ENCODE measurements at regions not wholly inside any gene's neighbourhood (a gene's known extent, or its start where the extent isn't known, plus 50 kb on each side); places are given as distances from the start of the nearest gene placed in this dataset.

DNA sequence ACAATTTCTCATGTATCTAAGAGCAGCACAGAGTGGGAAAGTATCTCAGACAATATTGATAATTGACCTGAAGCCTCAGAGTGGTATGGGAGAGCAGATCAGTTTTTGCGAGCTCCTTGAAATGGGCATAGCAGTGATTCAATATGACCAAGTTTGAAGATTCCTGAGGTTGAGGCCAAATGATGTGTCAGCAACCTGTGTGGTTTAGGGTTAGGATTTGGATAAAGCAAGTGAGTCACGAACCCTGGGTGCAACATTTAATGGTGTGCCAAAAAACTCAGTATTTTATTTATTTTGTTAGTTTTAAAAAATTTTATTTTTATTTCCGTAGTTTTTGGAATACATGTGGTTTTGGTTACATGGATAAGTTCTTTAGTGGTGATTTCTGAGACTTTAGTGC lies 92.5 kb upstream of the C21orf91 start:
- DNase-seq: no peak
- ATAC-seq (ENCODE audit: low FRiP score in 2 of 2): no peak
- Histone ChIP-seq H3K36me3 (no peaks in the 10 kb centered on the region), H3K4me3 (no peak overlapping the region), H3K27ac (no peak overlapping the region), H3K27me3 (no peaks in the 10 kb centered on the region), H3K9me3 (no peaks in the 10 kb centered on the region), H3K4me1 (no peaks in the 10 kb centered on the region)
- 83 to 96% methylated on average over 3 of the region's 3 CpGs for WGBS, 2 donors
- TF ChIP-seq POLR2AphosphoS5 (IDR thresholded peaks at IDR 0.05) (no peak), POLR2A (IDR thresholded peaks at IDR 0.05) (no peak), EP300 (IDR thresholded peaks at IDR 0.05) (no peak)
- TF ChIP-seq, protein P1, sequence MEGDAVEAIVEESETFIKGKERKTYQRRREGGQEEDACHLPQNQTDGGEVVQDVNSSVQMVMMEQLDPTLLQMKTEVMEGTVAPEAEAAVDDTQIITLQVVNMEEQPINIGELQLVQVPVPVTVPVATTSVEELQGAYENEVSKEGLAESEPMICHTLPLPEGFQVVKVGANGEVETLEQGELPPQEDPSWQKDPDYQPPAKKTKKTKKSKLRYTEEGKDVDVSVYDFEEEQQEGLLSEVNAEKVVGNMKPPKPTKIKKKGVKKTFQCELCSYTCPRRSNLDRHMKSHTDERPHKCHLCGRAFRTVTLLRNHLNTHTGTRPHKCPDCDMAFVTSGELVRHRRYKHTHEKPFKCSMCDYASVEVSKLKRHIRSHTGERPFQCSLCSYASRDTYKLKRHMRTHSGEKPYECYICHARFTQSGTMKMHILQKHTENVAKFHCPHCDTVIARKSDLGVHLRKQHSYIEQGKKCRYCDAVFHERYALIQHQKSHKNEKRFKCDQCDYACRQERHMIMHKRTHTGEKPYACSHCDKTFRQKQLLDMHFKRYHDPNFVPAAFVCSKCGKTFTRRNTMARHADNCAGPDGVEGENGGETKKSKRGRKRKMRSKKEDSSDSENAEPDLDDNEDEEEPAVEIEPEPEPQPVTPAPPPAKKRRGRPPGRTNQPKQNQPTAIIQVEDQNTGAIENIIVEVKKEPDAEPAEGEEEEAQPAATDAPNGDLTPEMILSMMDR (IDR thresholded peaks at IDR 0.05): no peak

DNA sequence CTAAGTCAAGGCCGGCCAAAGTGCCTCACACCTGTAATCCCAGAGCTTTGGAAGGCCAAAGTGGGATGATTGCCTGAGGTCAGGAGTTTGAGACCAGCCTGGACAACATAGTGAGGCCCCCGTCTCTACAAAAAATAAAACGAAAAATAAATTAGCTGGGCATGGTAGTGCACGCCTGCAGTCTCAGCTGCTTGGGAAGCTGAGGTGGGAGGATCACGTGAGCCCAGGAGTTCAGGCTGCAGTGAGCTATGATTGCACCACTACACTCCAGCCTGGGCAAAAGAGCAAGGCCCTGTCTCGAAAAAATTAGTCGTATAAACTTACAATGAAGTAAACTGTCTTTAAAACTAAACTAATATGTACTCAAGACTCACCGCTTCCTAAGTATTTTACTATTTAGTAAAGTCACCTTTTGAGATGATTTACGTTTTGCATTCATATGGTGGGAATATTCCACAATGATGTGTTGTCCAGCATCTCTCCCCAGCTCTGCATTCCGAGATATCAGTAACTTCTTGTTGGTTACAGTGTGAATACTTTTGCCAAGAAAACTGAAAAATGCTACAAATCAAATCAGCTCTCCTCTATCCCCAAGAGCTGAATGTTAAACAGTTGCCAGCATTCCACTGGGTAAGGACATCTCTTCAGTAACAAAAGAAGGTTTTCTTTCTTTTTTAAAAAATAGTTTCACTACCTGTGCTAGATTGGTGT lies 84.9 kb upstream of the C21orf91 start:
- Histone ChIP-seq H3K27me3 (no peaks in the 10 kb centered on the region), H3K4me3 (no peak overlapping the region), H3K9me3 (no peaks in the 10 kb centered on the region), H3K36me3 (no peaks in the 10 kb centered on the region), H3K4me1 (peaks cover 0 to 11% (median 2%) of the 10 kb centered on the region in 4 donors), H3K27ac (no peak overlapping the region)
- DNase-seq (no peak), ATAC-seq (ENCODE audit: low FRiP score in 2 of 2) (no peak)
- WGBS, 2 donors: 83 to 84% methylated on average over 10 of the region's 10 CpGs
- TF ChIP-seq, protein P1 (IDR thresholded peaks at IDR 0.05): no peak
- TF ChIP-seq POLR2A (IDR thresholded peaks at IDR 0.05) (no peak), EP300 (IDR thresholded peaks at IDR 0.05) (no peak), POLR2AphosphoS5 (IDR thresholded peaks at IDR 0.05) (no peak)

DNA sequence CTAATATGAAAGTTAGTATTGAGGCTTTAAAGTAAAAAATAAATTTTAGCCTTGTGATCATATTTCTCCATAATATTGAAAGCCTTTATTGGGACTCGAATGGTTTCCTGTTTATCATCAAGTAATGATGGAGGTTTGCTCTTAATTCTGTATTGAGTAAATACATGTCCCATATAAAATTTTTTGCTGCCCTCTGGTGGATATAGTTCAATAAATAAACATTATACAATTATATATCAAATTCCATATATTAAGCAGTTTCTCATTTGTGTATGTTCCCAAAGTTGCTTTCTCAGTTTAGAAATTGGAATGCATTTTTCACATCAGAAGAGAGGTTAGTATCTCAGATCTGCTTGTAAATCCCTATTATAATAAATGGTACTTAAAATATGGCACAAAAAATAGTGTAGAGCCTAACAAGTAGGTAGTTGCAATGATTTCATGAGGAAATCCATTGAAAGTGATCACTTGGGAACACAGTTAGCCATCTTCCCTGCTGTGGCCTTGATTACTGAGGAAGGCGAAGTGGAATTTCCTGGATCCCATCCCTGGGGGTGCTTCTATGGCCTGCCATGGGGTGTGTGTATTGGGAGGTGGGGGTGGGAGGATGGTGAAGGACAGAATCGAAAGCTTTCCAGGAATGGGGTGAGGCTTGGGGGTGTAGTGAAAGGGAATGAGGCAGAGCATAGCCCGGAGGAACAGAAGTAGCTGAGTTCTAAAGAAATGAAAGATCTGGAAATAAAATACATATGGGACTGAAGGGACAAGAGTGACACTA lies 84.1 kb upstream of the C21orf91 start:
- ATAC-seq (ENCODE audit: low FRiP score in 2 of 2) (no peak), DNase-seq (no peak)
- no peak for TF ChIP-seq EP300 (IDR thresholded peaks at IDR 0.05)
- TF ChIP-seq, protein P1 (IDR thresholded peaks at IDR 0.05): peak in 2 of 6 experiments; percentile 31 to 35
- Histone ChIP-seq H3K4me1 (peaks cover 0 to 11% (median 2%) of the 10 kb centered on the region in 4 donors), H3K36me3 (no peaks in the 10 kb centered on the region), H3K4me3 (no peak overlapping the region), H3K27me3 (no peaks in the 10 kb centered on the region), H3K27ac (no peak overlapping the region), H3K9me3 (no peaks in the 10 kb centered on the region)
- WGBS, 2 donors: 58 to 59% methylated on average over 4 of the region's 4 CpGs

DNA sequence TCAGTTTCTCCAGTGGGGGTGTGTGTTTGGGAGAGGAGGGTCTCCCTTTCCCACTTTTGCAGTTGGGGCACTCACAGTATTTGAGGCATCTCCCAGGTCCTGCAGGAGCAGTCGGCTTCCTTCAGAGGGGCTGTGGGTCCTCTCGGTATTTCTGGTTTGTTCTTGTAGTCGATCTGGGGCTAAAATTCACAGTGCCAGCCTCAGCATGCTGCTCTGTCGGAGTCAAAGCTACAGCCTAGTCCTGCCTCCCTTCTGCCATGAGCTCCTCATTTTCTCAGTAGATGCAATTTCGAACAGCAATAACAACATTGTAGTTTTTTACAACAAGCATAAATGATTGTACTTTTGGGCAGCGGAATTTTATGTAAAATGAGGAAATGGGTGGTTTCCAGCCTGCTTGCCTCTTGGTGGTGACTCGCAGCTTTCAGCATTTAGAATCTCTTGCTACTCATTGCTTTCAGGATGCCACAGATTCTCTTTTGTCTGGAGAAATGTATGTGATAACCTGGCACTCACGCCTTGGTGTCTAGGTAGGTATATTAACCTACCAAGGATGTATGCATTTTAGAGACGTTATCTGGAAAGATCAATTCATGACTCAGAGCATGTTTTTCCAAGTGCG lies 82.4 kb upstream of the C21orf91 start:
- TF ChIP-seq POLR2AphosphoS5 (IDR thresholded peaks at IDR 0.05): no peak
- no peak for TF ChIP-seq EP300 (IDR thresholded peaks at IDR 0.05)
- TF ChIP-seq, protein P1 (IDR thresholded peaks at IDR 0.05): no peak
- no peak for TF ChIP-seq POLR2A (IDR thresholded peaks at IDR 0.05)
- Histone ChIP-seq H3K36me3 (no peaks in the 10 kb centered on the region), H3K27ac (no peak overlapping the region), H3K9me3 (no peaks in the 10 kb centered on the region), H3K4me1 (peaks cover 0 to 11% (median 2%) of the 10 kb centered on the region in 4 donors), H3K27me3 (no peaks in the 10 kb centered on the region), H3K4me3 (no peak overlapping the region)
- DNase-seq (no peak), ATAC-seq (ENCODE audit: low FRiP score in 2 of 2) (no peak)
- WGBS, 2 donors: 85 to 93% methylated on average over 9 to 10 of the region's 10 CpGs

Data from upper lobe of left lung (tissue), 6 donors.